Neuron (in vitro differentiated cells): ENCODE measurements at regions not wholly inside any gene's neighbourhood (a gene's known extent, or its start where the extent isn't known, plus 50 kb on each side); places are given as distances from the start of the nearest gene placed in this dataset.

Experiments used
- H2AFZ ChIP-seq: one replicate; pipeline ENCODE4 v1.6.1; 2013; ENCODE audit warnings: low read depth, mild to moderate bottlenecking, inconsistent platforms, low read length, moderate library complexity
- H3K27me3 ChIP-seq: one replicate; pipeline ENCODE4 v1.6.1; 2013; ENCODE audit warnings: low read length; ENCODE audit not compliant: insufficient read depth
- H3K36me3 ChIP-seq: one replicate; pipeline ENCODE4 v1.6.1; 2013; ENCODE audit warnings: low read length; ENCODE audit not compliant: insufficient read depth
- H3K4me1 ChIP-seq: one replicate; pipeline ENCODE4 v1.6.1; 2013; ENCODE audit warnings: low read length; ENCODE audit not compliant: insufficient read depth
- H3K4me3 ChIP-seq: 2 replicates; pipeline ENCODE4 v1.5.1; 2013; ENCODE audit warnings: mild to moderate bottlenecking, low read length, moderate library complexity
- H3K9me3 ChIP-seq: one replicate; pipeline ENCODE4 v1.6.1; 2013; ENCODE audit warnings: low read length

DNA sequence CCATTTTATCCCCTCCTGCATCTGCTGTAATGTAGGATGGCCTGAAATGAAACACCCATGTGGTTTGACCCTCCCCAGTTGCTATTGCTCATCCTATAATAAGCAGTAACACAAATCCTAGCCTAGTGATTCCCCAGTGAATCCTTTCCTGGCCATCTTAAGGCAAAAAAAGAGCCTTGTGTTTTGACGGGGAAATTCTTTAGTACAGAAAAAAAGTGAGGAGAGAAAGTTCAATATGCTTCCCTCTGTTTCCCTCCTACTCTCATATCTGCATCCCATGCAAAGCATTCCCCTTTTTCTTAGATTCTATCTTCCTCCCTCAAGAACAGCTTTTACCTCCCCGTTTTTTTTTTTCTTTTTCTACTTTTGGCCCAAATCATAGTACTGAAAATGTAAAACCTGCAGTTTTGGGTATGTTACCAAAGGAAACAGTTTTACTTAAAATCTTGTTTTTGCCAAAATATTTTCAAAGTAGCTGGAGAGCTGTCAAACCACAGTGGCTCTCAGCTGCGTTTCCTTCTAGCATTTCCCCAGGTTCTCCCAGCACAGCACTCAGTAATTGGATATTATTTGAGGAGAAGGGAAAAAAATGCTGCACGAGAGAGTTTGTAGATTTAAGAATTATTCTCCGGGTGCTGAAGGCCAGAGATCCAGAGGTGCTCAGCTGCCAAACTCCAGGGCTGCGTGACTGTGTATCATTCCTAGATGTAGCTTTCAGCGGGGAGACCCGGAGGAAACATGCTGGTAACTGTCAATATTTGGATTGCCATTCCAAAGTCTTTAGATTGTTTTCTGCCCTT is 321.4 kb downstream of the NPR3 start:
- Histone ChIP-seq H3K27me3 (peaks cover 2% of the 10 kb centered on the region), H3K4me3 (no peak overlapping the region)

DNA sequence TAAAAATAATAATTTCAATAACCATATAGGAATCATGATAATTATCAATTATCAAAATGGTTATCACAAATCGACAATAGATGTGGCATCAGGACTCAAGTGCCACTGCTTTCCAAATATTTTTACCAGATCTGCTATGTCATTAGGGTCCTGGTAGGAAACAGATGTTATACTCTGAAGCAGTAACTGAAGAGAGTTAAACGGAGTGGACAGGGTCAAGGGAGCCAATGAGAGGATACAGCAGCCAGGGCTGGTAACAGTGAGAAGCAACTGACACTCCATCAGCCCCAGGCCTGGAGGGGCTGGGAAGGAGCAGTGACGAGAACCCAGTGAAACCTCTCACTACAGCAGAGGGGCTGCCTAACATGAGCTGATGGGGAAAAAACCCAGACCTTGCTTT is 322.4 kb downstream of the NPR3 start:
- peaks cover 2% of the 10 kb centered on the region for H3K27me3 ChIP-seq
- H3K4me3 ChIP-seq, result no peak overlapping the region
- H3K36me3 ChIP-seq, result no peaks in the 10 kb centered on the region
- H2AFZ ChIP-seq, result no peak overlapping the region
- no peaks in the 10 kb centered on the region for H3K4me1 ChIP-seq
- no peaks in the 10 kb centered on the region for H3K9me3 ChIP-seq

More for the DNA sequence above, 321.4 kb downstream of the NPR3 start:
- H3K36me3 ChIP-seq, result no peaks in the 10 kb centered on the region
- H3K4me1 ChIP-seq, result no peaks in the 10 kb centered on the region
- no peaks in the 10 kb centered on the region for H3K9me3 ChIP-seq
- no peak overlapping the region for H2AFZ ChIP-seq

DNA sequence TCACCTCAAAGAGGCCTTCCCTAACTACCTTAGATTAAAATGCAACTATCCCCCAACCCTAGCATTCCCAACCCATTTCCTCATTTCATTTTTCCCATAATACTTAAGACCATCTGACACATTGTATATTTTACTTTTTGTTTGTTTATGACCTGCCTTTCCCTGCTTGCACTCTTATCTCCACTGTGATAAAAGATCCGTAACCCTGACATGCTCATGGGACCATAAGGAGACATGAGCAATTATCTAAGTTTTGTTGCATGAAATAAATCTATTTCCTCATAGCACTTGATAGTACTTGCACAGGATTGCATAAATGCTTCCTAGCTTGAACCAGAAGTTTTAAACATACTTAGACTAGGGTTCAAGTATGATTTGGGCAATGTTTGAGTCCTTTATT is 323.7 kb downstream of the NPR3 start:
- Histone ChIP-seq H3K4me3 (no peak overlapping the region), H3K9me3 (no peaks in the 10 kb centered on the region), H3K4me1 (no peaks in the 10 kb centered on the region), H3K36me3 (no peaks in the 10 kb centered on the region), H2AFZ (no peak overlapping the region), H3K27me3 (peaks cover 2% of the 10 kb centered on the region)

DNA sequence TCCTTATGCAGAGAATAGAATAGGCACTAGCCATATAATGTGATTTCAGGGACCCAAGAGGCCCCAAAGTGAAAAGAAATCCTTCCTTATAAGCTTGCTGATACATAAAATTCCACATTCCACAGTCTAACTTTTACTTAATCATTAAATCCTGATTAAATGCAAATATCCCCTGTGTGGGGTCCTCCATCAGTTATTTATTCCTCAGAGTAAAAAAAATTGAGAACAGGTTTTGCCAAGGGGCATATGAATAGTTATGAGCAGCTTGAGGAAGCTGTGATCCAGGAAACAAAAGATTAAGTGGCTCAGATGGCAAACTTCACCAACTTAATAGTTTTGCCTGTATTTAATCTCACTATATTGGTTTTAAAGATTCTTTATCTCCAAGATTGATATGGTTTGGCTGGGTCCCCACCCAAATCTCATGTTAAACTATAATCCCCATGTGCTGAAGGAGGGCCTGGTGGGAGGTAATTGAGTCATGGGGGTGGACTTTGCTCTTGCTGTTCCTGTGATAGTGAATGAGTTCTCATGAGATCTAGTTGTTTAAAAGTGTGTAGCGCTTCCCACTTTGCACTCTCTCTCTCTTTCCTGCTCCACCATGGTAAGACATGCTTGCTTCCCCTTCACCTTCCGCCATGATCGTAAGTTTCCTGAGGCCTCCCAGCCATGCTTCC is 324.9 kb downstream of the NPR3 start:
- no peaks in the 10 kb centered on the region for H3K36me3 ChIP-seq
- no peaks in the 10 kb centered on the region for H3K9me3 ChIP-seq
- H3K4me3 ChIP-seq, result no peak overlapping the region
- H3K4me1 ChIP-seq, result no peaks in the 10 kb centered on the region
- peaks cover 2% of the 10 kb centered on the region for H3K27me3 ChIP-seq
- H2AFZ ChIP-seq, result no peak overlapping the region

DNA sequence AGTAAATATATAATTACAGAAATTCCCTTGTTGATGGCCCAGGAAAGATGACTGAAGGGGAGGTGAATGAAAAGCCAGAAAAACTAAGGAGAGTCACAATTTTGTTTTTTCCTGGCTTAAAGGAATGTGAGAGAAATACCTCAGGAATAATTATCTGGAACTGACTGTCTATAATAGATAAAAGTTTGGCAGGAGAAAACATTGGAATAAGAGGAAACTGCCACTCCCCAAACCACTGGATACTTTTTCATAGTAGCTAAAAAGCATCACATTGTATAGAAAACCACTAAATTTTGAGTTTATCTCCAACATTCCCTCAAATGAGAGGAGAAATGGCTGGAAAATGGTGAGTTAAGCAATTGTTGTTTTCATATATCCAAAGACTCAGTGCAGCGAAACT is 326.0 kb downstream of the NPR3 start:
- Histone ChIP-seq H3K9me3 (no peaks in the 10 kb centered on the region), H3K4me3 (no peak overlapping the region), H3K36me3 (no peaks in the 10 kb centered on the region), H2AFZ (no peak overlapping the region), H3K4me1 (no peaks in the 10 kb centered on the region), H3K27me3 (peaks cover 2% of the 10 kb centered on the region)

DNA sequence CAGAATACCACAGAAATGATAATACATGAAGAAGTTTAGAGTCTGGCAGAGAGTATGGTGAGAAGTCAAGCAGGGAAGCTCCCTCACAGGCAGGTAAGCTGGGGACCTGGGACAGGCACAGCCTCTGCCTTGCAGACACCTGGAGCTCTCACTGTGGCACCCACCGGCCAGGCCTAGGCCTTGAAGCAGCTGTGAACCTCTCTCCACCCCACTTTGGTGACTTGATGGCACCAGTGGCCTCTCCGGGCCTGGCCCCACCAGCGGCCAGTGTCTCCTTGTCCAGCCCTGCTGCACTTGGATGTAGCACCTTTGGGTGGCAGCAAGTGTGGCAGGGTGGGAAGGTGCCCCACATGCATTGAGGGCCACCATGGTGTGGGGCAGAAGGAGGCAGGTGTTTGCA is 330.5 kb downstream of the NPR3 start:
- H3K9me3 ChIP-seq, result no peaks in the 10 kb centered on the region
- no peak overlapping the region for H2AFZ ChIP-seq
- no peaks in the 10 kb centered on the region for H3K27me3 ChIP-seq
- H3K36me3 ChIP-seq, result no peaks in the 10 kb centered on the region
- no peaks in the 10 kb centered on the region for H3K4me1 ChIP-seq
- no peak overlapping the region for H3K4me3 ChIP-seq

DNA sequence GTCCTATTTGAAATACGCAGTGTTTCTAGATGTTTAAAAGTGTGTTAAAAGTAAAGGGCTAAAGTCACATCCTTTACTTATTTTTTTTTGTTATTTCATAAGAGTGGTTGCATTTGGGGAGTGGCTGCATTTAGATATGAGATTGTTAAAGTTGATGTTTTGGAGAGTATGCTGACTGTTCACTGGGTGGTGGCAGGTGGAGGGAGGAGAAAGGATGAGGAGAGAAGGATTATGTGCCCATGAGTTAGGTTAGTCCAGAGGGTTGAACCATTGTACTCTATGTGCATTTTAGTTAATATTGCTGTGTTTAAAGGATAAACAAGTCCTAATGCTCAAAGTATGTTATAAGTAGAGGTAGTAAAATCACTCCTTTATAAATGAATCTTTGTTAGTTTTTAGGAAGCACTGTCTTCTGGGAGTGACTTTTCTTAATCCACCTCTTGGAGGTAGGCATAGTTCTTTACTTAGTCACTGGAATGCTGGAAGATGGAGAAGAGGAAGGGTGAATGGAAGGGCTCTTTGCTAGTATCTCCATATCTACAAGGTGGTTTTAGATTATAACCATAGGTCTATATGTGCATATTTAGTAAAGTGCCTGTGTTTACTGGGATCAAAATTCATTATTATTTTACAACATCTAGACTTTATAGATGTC is 332.3 kb downstream of the NPR3 start:
- no peak overlapping the region for H2AFZ ChIP-seq
- no peak overlapping the region for H3K4me3 ChIP-seq
- no peaks in the 10 kb centered on the region for H3K4me1 ChIP-seq
- H3K27me3 ChIP-seq, result no peaks in the 10 kb centered on the region
- no peaks in the 10 kb centered on the region for H3K9me3 ChIP-seq
- no peaks in the 10 kb centered on the region for H3K36me3 ChIP-seq

DNA sequence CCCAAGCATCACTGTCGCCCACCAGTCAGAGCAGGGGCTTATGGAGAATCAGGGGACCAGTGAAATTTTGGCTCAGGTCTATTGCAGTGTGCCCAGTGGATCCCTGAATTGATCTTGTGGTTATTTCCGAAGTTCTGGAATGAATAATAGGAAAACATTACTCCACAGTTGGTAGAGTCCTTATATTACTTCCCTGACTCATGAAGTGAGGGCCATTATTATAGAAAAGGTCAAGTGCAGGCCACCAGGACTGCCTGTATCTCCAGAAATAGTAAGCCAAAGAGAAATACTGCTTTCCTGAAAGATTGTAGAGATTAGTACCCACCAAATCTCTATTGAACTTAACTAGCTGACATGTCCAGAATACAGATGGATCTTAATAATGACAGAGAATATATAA is 335.0 kb downstream of the NPR3 start:
- no peaks in the 10 kb centered on the region for H3K36me3 ChIP-seq
- no peaks in the 10 kb centered on the region for H3K4me1 ChIP-seq
- H3K4me3 ChIP-seq, result no peak overlapping the region
- H3K27me3 ChIP-seq, result no peaks in the 10 kb centered on the region
- H2AFZ ChIP-seq, result no peak overlapping the region
- no peaks in the 10 kb centered on the region for H3K9me3 ChIP-seq

DNA sequence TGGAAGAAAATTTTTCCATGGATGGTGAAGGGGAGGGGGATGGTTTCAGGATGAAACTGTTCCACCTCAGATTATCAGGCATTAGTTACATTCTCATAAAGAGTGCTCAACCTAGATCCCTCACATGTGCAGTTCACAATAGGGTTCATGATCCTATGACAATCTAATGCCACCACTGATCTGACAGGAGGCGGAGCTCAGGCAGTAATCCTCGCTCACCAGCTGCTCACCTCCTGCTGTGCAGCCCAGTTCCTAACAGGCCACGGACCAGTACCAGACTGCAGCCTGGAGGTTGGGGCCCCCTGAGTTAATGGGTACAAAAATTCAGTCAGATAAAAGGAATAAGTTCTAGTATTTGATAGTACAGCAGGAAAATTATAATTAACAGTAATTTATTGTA is 337.2 kb downstream of the NPR3 start:
- Histone ChIP-seq H3K4me1 (no peaks in the 10 kb centered on the region), H2AFZ (no peak overlapping the region), H3K4me3 (no peak overlapping the region), H3K9me3 (no peaks in the 10 kb centered on the region), H3K27me3 (no peaks in the 10 kb centered on the region), H3K36me3 (no peaks in the 10 kb centered on the region)

DNA sequence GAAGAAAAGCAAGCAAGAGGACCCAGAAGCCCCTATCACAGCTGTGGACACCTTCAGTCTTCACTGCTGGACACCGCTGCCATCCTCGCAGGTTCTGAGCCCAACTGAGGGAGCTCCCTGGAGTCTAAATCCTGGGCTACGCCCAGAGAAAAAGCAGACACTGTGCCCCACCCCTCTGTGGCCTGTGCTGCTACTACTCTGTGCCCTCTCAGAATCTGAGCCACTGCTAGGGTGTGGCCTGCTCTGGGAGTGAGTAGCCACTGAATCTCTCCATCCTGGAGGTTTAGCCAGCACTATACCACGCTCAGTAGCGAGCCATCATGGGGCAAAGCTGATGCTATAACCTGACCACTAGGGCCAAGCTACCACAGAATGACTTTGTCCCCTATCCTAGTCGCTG is 338.2 kb downstream of the NPR3 start:
- no peak overlapping the region for H3K4me3 ChIP-seq
- H3K4me1 ChIP-seq, result no peaks in the 10 kb centered on the region
- H3K9me3 ChIP-seq, result no peaks in the 10 kb centered on the region
- H3K27me3 ChIP-seq, result no peaks in the 10 kb centered on the region
- no peaks in the 10 kb centered on the region for H3K36me3 ChIP-seq
- no peak overlapping the region for H2AFZ ChIP-seq

DNA sequence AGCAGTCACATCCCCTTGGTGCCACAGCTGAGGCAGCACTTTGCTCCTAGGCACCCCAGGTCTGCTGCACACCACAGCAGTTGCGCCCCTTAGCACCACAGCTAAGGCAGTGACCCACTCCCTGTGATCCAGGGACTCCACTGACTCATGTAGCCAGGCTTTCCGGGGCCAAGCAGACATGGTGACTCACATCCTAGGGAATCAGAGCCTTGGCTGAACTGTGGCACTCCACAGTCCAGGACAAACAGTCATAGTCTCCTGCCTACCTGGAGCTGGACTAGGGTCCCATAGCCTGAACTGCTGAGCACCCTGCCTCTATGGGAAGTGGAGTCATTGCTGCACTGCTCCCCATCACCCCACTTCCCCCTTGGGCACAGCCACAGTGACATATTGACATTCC is 338.7 kb downstream of the NPR3 start:
- no peak overlapping the region for H3K4me3 ChIP-seq
- no peaks in the 10 kb centered on the region for H3K36me3 ChIP-seq
- no peaks in the 10 kb centered on the region for H3K9me3 ChIP-seq
- H3K4me1 ChIP-seq, result no peaks in the 10 kb centered on the region
- H3K27me3 ChIP-seq, result no peaks in the 10 kb centered on the region
- H2AFZ ChIP-seq, result no peak overlapping the region

DNA sequence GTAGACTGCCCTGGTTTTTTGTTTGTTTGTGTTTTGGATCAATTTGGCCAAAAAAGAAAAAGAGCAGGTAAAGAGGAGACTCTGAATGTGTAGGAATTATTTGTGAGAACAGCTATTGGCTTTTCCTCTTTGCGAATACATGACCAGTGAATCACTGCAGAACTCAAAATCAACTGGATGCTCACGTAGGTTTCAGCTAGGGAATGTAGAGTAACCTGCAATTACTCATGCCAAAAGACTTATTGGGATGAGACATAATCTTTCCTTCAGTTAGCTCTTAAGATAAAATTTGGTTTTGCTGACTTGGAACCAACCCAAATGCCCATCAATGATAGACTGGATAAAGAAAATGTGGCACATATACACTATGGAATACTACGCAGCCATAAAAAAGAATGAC is 348.0 kb downstream of the NPR3 start:
- Histone ChIP-seq H3K4me3 (no peak overlapping the region), H3K36me3 (no peaks in the 10 kb centered on the region), H3K9me3 (no peaks in the 10 kb centered on the region), H3K27me3 (no peaks in the 10 kb centered on the region), H2AFZ (no peak overlapping the region), H3K4me1 (no peaks in the 10 kb centered on the region)

DNA sequence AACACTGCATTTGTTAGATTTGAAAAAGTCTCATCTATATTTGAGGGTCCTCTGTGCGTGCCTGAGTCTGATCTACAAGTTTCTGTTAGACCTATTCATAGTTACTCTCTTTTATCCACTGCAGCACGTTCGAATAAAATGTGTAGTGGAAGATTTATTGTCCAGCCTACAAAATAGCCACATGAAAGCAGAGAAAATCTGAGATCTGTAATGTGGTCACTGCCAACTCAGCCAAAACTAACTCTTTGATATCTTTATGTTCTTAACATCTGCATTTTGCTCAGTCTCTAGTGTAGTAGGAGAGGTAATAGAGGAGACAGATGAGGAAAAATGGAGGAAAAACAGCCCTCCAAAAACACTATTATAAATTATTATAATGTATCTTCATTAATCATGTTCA is 354.0 kb downstream of the NPR3 start:
- no peaks in the 10 kb centered on the region for H3K9me3 ChIP-seq
- no peak overlapping the region for H2AFZ ChIP-seq
- H3K27me3 ChIP-seq, result no peaks in the 10 kb centered on the region
- H3K36me3 ChIP-seq, result no peaks in the 10 kb centered on the region
- H3K4me1 ChIP-seq, result no peaks in the 10 kb centered on the region
- H3K4me3 ChIP-seq, result no peak overlapping the region
